HG03571 (cell line): ENCODE measurements at regions not wholly inside any gene's neighbourhood (a gene's known extent, or its start where the extent isn't known, plus 50 kb on each side); places are given as distances from the start of the nearest gene placed in this dataset.

ENCODE experiments used
- ATAC-seq: cut with Tn5 transposase; IDR thresholded peaks from one replicate; pipeline ENCODE4 v1.9.1; 2021; ENCODE audit not compliant: unreplicated experiment

DNA sequence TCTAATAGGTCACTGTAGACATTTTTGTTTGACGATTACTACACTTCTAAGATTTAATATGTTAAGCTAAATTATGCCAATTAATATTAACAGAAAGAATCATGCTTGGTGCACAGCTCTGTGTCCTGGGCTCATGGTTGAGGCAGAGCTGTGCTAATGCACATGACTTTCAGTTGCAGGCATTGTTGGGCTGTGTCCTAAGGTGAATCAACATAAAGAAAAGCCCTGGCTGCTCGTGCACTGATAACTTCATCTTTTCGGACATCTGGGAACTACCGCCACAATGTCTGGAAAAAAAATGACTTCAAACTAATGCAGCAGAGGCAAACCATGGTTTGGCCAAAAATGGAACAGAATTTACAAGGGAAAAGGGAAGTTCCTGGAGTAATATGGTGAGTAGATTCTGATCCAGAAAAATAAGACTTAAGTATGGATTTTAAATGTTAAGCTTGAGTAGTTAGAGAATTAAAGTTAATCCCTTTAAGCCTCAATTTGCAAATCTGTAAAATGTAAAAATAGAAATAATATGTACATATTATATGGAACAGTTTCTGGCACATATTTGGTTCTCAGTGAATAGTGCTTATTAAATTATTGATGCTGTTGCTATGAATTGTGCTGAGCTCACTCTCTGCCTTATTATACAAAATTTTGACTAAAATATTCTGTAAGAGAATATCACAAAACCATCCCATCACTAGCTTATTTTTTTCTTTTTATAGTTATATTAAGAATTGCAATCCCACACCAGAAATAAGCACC is 186.1 kb downstream of the BRINP2 start:
- ATAC-seq = no peak

DNA sequence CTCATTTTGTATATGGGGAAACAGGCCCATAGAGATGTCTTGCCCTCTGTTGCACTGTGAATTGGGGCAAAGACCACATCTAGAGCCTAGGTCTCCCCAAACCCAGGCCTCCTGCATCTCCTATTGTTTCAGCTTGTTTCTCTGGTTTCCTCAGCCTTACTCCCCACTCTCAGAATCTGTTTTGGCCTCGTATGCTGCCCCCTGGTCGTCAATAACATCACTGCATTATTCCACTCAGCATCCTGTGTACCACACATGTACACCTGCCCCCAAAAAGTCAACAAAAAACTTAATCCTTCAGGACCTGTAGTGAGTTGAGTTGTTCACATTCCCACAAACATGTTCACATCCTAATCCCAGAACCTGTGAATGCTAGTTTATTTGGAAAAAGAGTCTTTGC is 184.8 kb downstream of the BRINP2 start:
- no peak for ATAC-seq

DNA sequence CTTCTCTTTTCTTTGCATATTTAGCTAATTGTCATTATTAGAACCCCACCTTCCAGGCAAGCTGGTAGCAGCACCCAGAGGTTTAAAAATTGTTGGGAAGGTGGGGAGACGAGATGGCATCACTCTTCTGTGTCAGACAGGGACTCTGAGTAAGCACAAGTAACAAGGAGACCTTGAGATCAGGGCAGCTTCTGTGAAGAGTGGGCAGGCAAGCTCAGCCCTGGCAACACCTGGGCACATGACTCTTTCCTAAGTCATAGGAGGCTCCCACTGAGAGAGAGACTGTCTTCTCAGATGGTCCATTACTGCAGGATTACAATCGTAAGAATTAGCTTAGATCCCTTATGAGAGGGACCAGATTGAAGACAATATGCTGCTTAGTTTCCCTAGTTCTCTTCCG is 183.5 kb downstream of the BRINP2 start:
- ATAC-seq = no peak

DNA sequence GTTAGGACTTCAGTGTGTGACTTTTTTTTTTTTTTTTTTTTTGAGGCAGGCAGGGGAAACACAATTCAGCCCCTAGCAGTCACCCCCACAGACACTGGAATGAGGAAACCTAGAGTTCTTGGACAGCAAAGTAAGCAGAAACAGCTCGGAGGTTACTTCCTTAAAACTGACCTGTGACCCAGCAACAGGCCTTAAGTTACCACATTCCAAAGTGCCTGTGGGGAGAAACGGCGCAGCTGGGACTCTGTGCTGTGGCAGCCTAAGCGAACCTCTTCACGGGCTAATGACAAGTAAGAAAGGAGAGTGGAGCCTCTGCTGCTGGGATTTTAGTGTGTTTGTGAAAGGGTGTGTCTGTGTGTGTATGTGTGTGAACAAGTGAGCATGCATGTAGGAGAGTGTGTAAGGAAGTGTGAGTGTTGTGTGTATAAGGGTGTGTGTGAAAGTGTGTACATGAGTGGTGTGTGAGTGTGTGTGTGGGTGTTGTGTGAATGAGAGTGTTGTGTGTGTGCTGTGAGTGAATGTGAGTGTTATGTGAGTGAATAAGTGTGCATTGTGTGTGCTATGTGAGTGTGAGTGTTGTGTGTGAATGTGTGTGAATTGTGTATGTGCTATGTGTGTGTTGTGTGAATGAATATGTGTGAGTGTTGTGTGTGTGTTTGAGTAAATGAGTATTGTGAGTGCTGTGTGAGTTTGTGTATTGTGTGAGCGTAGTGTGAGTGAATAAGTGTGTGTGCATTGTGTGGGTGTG is 180.8 kb downstream of the BRINP2 start:
- no peak for ATAC-seq

DNA sequence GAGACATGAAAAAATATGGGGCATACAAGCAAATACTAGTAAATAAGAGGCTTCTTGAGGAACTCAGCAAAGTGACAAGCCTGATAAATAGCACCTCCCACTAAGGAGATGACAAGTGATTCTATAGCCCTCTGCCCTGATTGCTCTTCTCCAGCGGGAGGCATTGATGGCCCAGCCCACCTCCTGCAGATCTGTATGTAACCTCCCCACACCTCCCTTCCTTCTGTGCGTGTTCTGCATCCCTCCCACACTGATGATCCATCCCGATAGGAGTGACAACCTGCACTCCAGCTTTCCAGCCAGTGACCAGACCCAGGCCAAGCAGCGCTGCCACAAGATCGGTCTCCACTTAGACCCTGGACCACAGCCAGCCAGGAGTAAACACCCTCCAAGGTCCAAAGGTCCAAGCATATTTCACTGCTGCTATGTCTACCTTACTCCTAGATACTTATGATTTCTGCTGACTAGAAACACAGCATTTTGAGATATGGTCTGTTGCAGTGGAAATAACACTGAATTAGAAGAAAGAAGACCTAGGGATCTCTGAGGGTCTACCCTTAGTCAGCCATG is 176.1 kb downstream of the BRINP2 start:
- no peak for ATAC-seq

DNA sequence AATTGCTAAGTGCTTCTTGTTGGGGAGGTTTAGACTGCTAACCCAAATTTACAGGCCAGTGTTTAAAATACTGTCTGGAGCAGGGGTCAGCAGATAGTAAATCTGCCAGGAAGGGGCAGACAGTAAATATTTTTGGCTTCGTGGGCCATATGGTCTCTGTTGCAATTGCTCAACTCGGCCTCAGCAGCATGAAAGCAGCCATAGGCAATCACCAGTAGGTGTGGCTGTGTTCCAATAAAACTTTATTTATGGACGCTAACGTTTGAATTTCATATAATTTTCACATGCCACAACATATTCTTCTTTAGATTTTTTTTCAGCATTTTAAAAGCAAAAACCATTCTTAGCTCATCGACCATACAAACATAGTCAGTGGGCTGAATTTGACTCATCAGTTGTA is 172.7 kb downstream of the BRINP2 start:
- no peak for ATAC-seq

DNA sequence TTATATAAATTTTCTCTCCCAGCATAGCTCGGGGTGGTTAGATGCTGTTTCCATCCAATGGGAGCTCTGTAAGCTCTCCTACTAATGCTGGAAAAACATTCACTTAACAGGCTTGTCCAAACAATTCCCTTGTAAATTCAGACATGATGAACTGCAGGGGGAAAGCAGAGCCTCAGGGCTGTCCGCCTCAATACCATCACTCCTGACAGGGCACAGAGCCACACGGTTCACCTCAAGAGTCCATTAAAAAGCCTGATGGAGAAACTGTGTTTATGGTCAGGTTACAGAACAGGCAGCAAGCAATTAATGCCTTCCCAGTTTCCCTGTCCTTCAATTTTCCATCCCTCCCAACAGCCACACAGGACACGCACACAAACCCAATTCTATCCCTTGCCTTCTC is 171.0 kb downstream of the BRINP2 start:
- ATAC-seq = no peak

DNA sequence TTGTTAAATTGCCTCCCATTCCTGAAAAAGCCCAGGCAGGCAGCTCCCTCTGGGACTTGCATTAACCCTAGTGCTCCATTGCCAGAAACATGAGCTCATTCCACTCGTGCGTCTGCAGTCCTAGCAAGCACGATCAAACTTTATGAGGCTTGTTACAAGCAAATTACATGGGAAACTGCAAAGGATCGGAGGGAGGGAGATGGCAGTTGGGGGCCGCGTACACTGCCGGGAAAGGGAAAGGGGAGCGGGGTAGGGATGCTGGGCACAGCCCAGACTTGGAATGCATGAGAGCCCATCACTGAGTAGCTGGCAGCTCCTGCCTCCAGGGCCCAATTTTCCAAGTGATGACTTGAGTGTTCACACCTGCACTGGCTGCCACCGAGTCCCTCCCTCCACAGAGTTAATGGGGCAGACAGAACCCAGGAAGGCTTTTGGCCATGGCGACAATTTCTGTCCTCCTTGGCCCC is 169.9 kb downstream of the BRINP2 start:
- ATAC-seq = no peak

DNA sequence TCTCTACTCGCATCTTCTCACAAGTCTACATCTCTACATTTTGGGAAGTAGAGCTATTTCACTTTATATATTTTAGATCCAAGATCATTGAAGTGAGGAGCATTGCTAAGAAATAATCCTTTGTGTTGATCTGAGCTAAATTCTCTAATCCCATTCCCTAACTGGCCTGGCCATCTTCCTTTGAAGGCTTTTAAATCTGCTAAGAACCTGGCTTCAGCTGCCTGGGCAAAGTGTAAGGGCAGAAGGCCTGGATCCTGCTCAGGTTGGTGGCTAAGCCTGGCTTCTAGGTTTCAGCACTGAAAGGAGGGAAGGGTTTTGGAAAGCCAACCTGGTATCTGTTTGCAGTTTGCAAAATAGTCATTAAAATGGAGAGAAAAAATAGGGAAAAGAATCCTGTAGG is 167.6 kb downstream of the BRINP2 start:
- ATAC-seq = no peak

DNA sequence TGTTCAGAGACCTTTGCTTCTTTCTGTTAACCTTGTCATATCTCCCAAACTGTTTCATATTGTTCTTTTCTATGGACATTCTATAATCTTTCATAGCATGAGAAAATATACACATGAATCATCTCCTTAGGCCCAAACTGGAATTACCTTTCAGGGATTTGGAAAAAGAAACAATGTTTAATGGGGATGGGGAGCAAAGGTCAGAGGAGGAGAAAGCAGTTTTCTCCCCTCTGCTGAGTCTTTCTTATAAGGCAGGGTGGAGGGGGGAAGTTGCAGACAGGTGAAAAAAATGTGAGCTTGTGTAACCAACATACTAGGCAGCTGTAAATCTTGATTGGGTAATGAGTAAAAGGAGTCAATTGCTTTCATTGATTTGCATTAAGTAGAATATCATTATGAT is 164.1 kb downstream of the BRINP2 start:
- ATAC-seq = no peak

DNA sequence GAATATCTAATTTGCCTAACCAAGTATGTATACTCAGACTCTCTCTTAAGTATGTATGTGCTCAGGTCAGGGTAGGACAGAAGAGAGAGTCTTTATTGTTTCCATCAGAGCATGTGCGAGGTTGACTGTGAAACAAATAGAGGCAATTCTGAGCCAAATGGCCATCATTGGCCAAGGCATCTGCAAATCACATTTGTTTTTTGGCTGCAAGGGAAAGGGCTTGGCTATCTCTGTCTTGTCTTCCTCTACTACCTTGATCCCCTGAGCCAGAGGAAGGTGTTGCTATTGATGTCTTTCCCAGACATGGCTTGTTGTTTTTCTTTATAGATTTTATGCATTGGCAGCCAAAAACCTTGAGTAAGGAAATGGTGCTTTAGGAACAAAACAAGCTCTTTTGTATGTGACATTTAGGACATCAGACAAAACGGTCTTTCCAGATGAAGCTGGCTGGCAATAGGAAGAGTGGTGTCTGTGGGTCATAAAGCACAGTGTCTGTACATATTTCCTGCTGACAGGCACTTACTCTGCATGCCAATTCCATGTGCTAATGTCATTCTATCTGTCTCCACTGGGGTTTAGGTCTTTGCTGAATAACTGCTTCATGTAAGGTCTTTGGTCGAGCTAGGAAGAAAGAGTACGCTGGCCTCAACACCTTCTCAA is 163.3 kb downstream of the BRINP2 start:
- ATAC-seq = no peak
